ENCODE measurements at regions not wholly inside any gene's neighbourhood (a gene's known extent, or its start where the extent isn't known, plus 50 kb on each side); places are given as distances from the start of the nearest gene placed in this dataset.

- H3K4me3 ChIP-seq (replicated peaks in 1 of 3; ENCODE audit: insufficient read depth in 1 of 3, low read depth in 1 of 3, low read length in 3 of 3), result no peak overlapping the region
- peaks cover 4% of the 10 kb centered on the region for H3K4me1 ChIP-seq (ENCODE audit: control insufficient read depth, extremely low read depth, insufficient read depth, low read length)
- no peaks in the 10 kb centered on the region for H3K9me3 ChIP-seq (replicated peaks; ENCODE audit: control insufficient read depth, insufficient read depth, low read length)
- ChIA-PET CTCF (interaction anchor here (0.9 to 4.1 kb wide), 6 partner anchors 88 to 634 kb away, joined by 3 to 22 read pairs (median 12); no protein-coding TSS in a partner anchor), POLR2A (no interaction called here)
- H4K20me1 ChIP-seq (replicated peaks; ENCODE audit: control insufficient read depth, extremely low read depth, insufficient read depth, low read length), result no peaks in the 10 kb centered on the region
- no peak overlapping the region for H3K4me2 ChIP-seq (ENCODE audit: insufficient read depth, low read length)
- intact Hi-C loops (cut with micrococcal nuclease), result no loop called here
- BruUV-seq (replicated peaks), result no TSS peak
- DNase-seq (ENCODE audit: low read depth, low spot score), result no peak
- TF ChIP-seq GATA2 (IDR thresholded peaks at IDR 0.05; ENCODE audit: insufficient read depth, insufficient read length, low read depth, low read length), result no peak
- no peak for TF ChIP-seq MYC (IDR thresholded peaks at IDR 0.05; ENCODE audit: low read depth, low read length)
- TF ChIP-seq EZH2 (IDR thresholded peaks at IDR 0.05; ENCODE audit: borderline replicate concordance, low read depth, low read length, severe bottlenecking), result no peak
- H2AFZ ChIP-seq (ENCODE audit: low read depth, low read length), result no peak overlapping the region
- H3K27ac ChIP-seq (ENCODE audit: insufficient read depth, low read depth, low read length), result no peak overlapping the region
- FAIRE-seq, result no peak
- no peaks in the 10 kb centered on the region for H3K79me2 ChIP-seq (ENCODE audit: control insufficient read depth, insufficient read depth, low read length)
- peaks cover 28 to 48% of the 10 kb centered on the region in 2 experiments for H3K27me3 ChIP-seq (ENCODE audit: control insufficient read depth in 2 of 2, insufficient read depth in 2 of 2, low read length in 2 of 2)
- no peak overlapping the region for H3K9ac ChIP-seq (replicated peaks; ENCODE audit: extremely low read depth, insufficient read depth, low read length)
- dilution Hi-C loops (cut with MboI; ENCODE audit: extremely low pct_ligation_motif_present, low sequenced_read_pairs), result no loop called here
- H3K36me3 ChIP-seq (ENCODE audit: control insufficient read depth in 2 of 2, extremely low read depth in 1 of 2, insufficient read depth in 2 of 2, low read length in 2 of 2), result no peaks in the 10 kb centered on the region
- H3K9me1 ChIP-seq (replicated peaks; ENCODE audit: control insufficient read depth, extremely low read depth, insufficient read depth, low read length), result no peaks in the 10 kb centered on the region
Measured at GRCh38 chr5:154609251-154609650, 131.2 kb upstream of the HAND1 start.

GRCh38 chr5:154608531-154609011, 130.5 kb upstream of the HAND1 start:
- Histone ChIP-seq H3K27ac (ENCODE audit: insufficient read depth, low read depth, low read length) (no peak overlapping the region), H3K9me1 (replicated peaks; ENCODE audit: control insufficient read depth, extremely low read depth, insufficient read depth, low read length) (no peaks in the 10 kb centered on the region), H2AFZ (ENCODE audit: low read depth, low read length) (no peak overlapping the region), H3K27me3 (ENCODE audit: control insufficient read depth in 2 of 2, insufficient read depth in 2 of 2, low read length in 2 of 2) (peaks cover 31 to 51% of the 10 kb centered on the region in 2 experiments), H3K4me3 (replicated peaks in 1 of 3; ENCODE audit: insufficient read depth in 1 of 3, low read depth in 1 of 3, low read length in 3 of 3) (no peak overlapping the region), H3K9me3 (replicated peaks; ENCODE audit: control insufficient read depth, insufficient read depth, low read length) (no peaks in the 10 kb centered on the region), H3K4me1 (ENCODE audit: control insufficient read depth, extremely low read depth, insufficient read depth, low read length) (peaks cover 4% of the 10 kb centered on the region), H3K36me3 (ENCODE audit: control insufficient read depth in 2 of 2, extremely low read depth in 1 of 2, insufficient read depth in 2 of 2, low read length in 2 of 2) (no peaks in the 10 kb centered on the region), H3K79me2 (ENCODE audit: control insufficient read depth, insufficient read depth, low read length) (no peaks in the 10 kb centered on the region), H3K4me2 (ENCODE audit: insufficient read depth, low read length) (no peak overlapping the region), H3K9ac (replicated peaks; ENCODE audit: extremely low read depth, insufficient read depth, low read length) (no peak overlapping the region), H4K20me1 (replicated peaks; ENCODE audit: control insufficient read depth, extremely low read depth, insufficient read depth, low read length) (no peaks in the 10 kb centered on the region)
- ChIA-PET CTCF (interaction anchor here (1.1 to 4.1 kb wide), 4 partner anchors 141 to 634 kb away, joined by 6 to 22 read pairs (median 12); no protein-coding TSS in a partner anchor), POLR2A (interaction anchor here (0.6 kb wide), 1 partner anchor 9 kb away, joined by 5 read pairs; no protein-coding TSS in a partner anchor)
- TF ChIP-seq POLR2A (IDR thresholded peaks at IDR 0.05; ENCODE audit: low read depth, low read length) (no peak), POLR2AphosphoS5 (IDR thresholded peaks at IDR 0.05; ENCODE audit: insufficient read depth, low read depth, low read length) (no peak), MAX (IDR thresholded peaks at IDR 0.05; ENCODE audit: insufficient read depth, insufficient read length) (no peak), GATA2 (IDR thresholded peaks at IDR 0.05; ENCODE audit: insufficient read depth, insufficient read length, low read depth, low read length) (no peak), EZH2 (IDR thresholded peaks at IDR 0.05; ENCODE audit: borderline replicate concordance, low read depth, low read length, severe bottlenecking) (no peak), CTCF (IDR thresholded peaks at IDR 0.05; ENCODE audit: extremely low read depth in 1 of 2, insufficient read depth in 1 of 2, low read depth in 1 of 2, low read length in 2 of 2) (no peak), MYC (IDR thresholded peaks at IDR 0.05; ENCODE audit: low read depth, low read length) (no peak), FOS (IDR thresholded peaks at IDR 0.05; ENCODE audit: borderline replicate concordance, insufficient read depth, low read length) (no peak), JUN (IDR thresholded peaks at IDR 0.05; ENCODE audit: borderline replicate concordance, insufficient read depth, insufficient read length, low read depth) (no peak)
- intact Hi-C loops (cut with micrococcal nuclease) (no loop called here), dilution Hi-C loops (cut with MboI; ENCODE audit: extremely low pct_ligation_motif_present, low sequenced_read_pairs) (no loop called here)
- no peak for FAIRE-seq
- no peak for DNase-seq (ENCODE audit: low read depth, low spot score)
- BruUV-seq (replicated peaks), result no TSS peak

Data from endothelial cell of umbilical vein (primary cell).